ENCODE measurements at regions not wholly inside any gene's neighbourhood (a gene's known extent, or its start where the extent isn't known, plus 50 kb on each side); places are given as distances from the start of the nearest gene placed in this dataset.

- TF ChIP-seq FOXM1 (IDR thresholded peaks at IDR 0.05; ENCODE audit: borderline replicate concordance) (no peak), ARNT (IDR thresholded peaks at IDR 0.05) (no peak), TARDBP (IDR thresholded peaks at IDR 0.05) (no peak), HDGF (IDR thresholded peaks at IDR 0.05; ENCODE audit: borderline replicate concordance) (no peak), SP1 (IDR thresholded peaks at IDR 0.05) (no peak), CTBP1 (IDR thresholded peaks at IDR 0.05; ENCODE audit: borderline replicate concordance) (no peak), LEF1 (IDR thresholded peaks at IDR 0.05; ENCODE audit: borderline replicate concordance) (no peak), BHLHE40 (IDR thresholded peaks at IDR 0.05; ENCODE audit: borderline replicate concordance) (no peak), PKNOX1 (IDR thresholded peaks at IDR 0.05) (no peak), NFRKB (IDR thresholded peaks at IDR 0.05) (no peak), FOXK2 (IDR thresholded peaks at IDR 0.05) (no peak), FOXA1 (IDR thresholded peaks at IDR 0.05) (no peak), L3MBTL2 (conservative IDR thresholded peaks at IDR 0.05) (no peak), SUZ12 (IDR thresholded peaks at IDR 0.05) (no peak)
- CTCF ChIA-PET = no interaction called here
- POLR2A ChIA-PET = no interaction called here
- DNase-seq (ENCODE audit: extremely low spot score) = no peak
Observed at GRCh38 chr15:38154255-38154654, 98.4 kb upstream of the SPRED1 start.

GRCh38 chr15:38154837-38155236 is 97.8 kb upstream of the SPRED1 start:
- CTCF ChIA-PET = no interaction called here
- DNase-seq (ENCODE audit: extremely low spot score) = no peak
- POLR2A ChIA-PET = no interaction called here
- TF ChIP-seq ARNT (IDR thresholded peaks at IDR 0.05) (no peak), LEF1 (IDR thresholded peaks at IDR 0.05; ENCODE audit: borderline replicate concordance) (no peak)

- ChIA-PET POLR2A (no interaction called here), CTCF (no interaction called here)
- DNase-seq (ENCODE audit: extremely low spot score) = no peak
- TF ChIP-seq FOXM1 (IDR thresholded peaks at IDR 0.05; ENCODE audit: borderline replicate concordance) = no peak
- TF ChIP-seq SP1 (IDR thresholded peaks at IDR 0.05) = no peak
- TF ChIP-seq FOXK2 (IDR thresholded peaks at IDR 0.05) = no peak
- no peak for TF ChIP-seq HDGF (IDR thresholded peaks at IDR 0.05; ENCODE audit: borderline replicate concordance)
- TF ChIP-seq FOXA1 (IDR thresholded peaks at IDR 0.05) = no peak
- TF ChIP-seq L3MBTL2 (conservative IDR thresholded peaks at IDR 0.05) = no peak
- no peak for TF ChIP-seq BHLHE40 (IDR thresholded peaks at IDR 0.05; ENCODE audit: borderline replicate concordance)
- no peak for TF ChIP-seq CTBP1 (IDR thresholded peaks at IDR 0.05; ENCODE audit: borderline replicate concordance)
- TF ChIP-seq ELF4 (IDR thresholded peaks at IDR 0.05) = no peak
- TF ChIP-seq PKNOX1 (IDR thresholded peaks at IDR 0.05) = no peak
- TF ChIP-seq TARDBP (IDR thresholded peaks at IDR 0.05) = no peak
- TF ChIP-seq ARNT (IDR thresholded peaks at IDR 0.05) = no peak
- no peak for TF ChIP-seq LEF1 (IDR thresholded peaks at IDR 0.05; ENCODE audit: borderline replicate concordance)
- TF ChIP-seq SUZ12 (IDR thresholded peaks at IDR 0.05) = no peak
Observed at GRCh38 chr15:38163658-38164057, 89.0 kb upstream of the SPRED1 start.

- TF ChIP-seq ZNF384 (IDR thresholded peaks at IDR 0.05) = no peak
- TF ChIP-seq FOXK2 (IDR thresholded peaks at IDR 0.05) = no peak
- no peak for TF ChIP-seq NFRKB (IDR thresholded peaks at IDR 0.05)
- no peak for TF ChIP-seq PKNOX1 (IDR thresholded peaks at IDR 0.05)
- TF ChIP-seq FOXM1 (IDR thresholded peaks at IDR 0.05; ENCODE audit: borderline replicate concordance) = no peak
- TF ChIP-seq SP1 (IDR thresholded peaks at IDR 0.05) = no peak
- no peak for TF ChIP-seq ELF4 (IDR thresholded peaks at IDR 0.05)
- TF ChIP-seq BHLHE40 (IDR thresholded peaks at IDR 0.05; ENCODE audit: borderline replicate concordance) = no peak
- TF ChIP-seq TARDBP (IDR thresholded peaks at IDR 0.05) = no peak
- TF ChIP-seq L3MBTL2 (conservative IDR thresholded peaks at IDR 0.05) = no peak
- TF ChIP-seq SUZ12 (IDR thresholded peaks at IDR 0.05) = no peak
- ChIA-PET POLR2A (no interaction called here), CTCF (no interaction called here)
- no peak for DNase-seq (ENCODE audit: extremely low spot score)
Observed at GRCh38 chr15:38164061-38164460, 88.6 kb upstream of the SPRED1 start.

- TF ChIP-seq FOXK2 (IDR thresholded peaks at IDR 0.05) (no peak), LEF1 (IDR thresholded peaks at IDR 0.05; ENCODE audit: borderline replicate concordance) (no peak), FOXM1 (IDR thresholded peaks at IDR 0.05; ENCODE audit: borderline replicate concordance) (no peak), PKNOX1 (IDR thresholded peaks at IDR 0.05) (no peak), ZNF384 (IDR thresholded peaks at IDR 0.05) (no peak), CTBP1 (IDR thresholded peaks at IDR 0.05; ENCODE audit: borderline replicate concordance) (no peak), SP1 (IDR thresholded peaks at IDR 0.05) (no peak), FOXA1 (IDR thresholded peaks at IDR 0.05) (no peak), L3MBTL2 (conservative IDR thresholded peaks at IDR 0.05) (no peak), BHLHE40 (IDR thresholded peaks at IDR 0.05; ENCODE audit: borderline replicate concordance) (no peak), NFRKB (IDR thresholded peaks at IDR 0.05) (no peak), ELF4 (IDR thresholded peaks at IDR 0.05) (no peak)
- no peak for DNase-seq (ENCODE audit: extremely low spot score)
- CTCF ChIA-PET = no interaction called here
- POLR2A ChIA-PET = no interaction called here
Observed at GRCh38 chr15:38164507-38164906, 88.1 kb upstream of the SPRED1 start.

GRCh38 chr15:38168467-38169070 is 84.1 kb upstream of the SPRED1 start:
- no peak for TF ChIP-seq FOXK2 (IDR thresholded peaks at IDR 0.05)
- no peak for TF ChIP-seq SUZ12 (IDR thresholded peaks at IDR 0.05)
- no peak for TF ChIP-seq CTBP1 (IDR thresholded peaks at IDR 0.05; ENCODE audit: borderline replicate concordance)
- TF ChIP-seq ARNT (IDR thresholded peaks at IDR 0.05) = no peak
- TF ChIP-seq FOXA1 (IDR thresholded peaks at IDR 0.05) = no peak
- TF ChIP-seq SP1 (IDR thresholded peaks at IDR 0.05) = no peak
- TF ChIP-seq TARDBP (IDR thresholded peaks at IDR 0.05) = no peak
- TF ChIP-seq PKNOX1 (IDR thresholded peaks at IDR 0.05) = no peak
- no peak for TF ChIP-seq LEF1 (IDR thresholded peaks at IDR 0.05; ENCODE audit: borderline replicate concordance)
- TF ChIP-seq L3MBTL2 (conservative IDR thresholded peaks at IDR 0.05) = no peak
- no peak for TF ChIP-seq ELF4 (IDR thresholded peaks at IDR 0.05)
- no peak for TF ChIP-seq BHLHE40 (IDR thresholded peaks at IDR 0.05; ENCODE audit: borderline replicate concordance)
- no peak for TF ChIP-seq FOXM1 (IDR thresholded peaks at IDR 0.05; ENCODE audit: borderline replicate concordance)
- no peak for TF ChIP-seq ZNF384 (IDR thresholded peaks at IDR 0.05)
- no peak for TF ChIP-seq HDGF (IDR thresholded peaks at IDR 0.05; ENCODE audit: borderline replicate concordance)
- no peak for TF ChIP-seq NFRKB (IDR thresholded peaks at IDR 0.05)
- DNase-seq (ENCODE audit: extremely low spot score) = no peak
- CTCF ChIA-PET = no interaction called here
- POLR2A ChIA-PET = no interaction called here

All from HEK293T (cell line).